IPS-20b (cell line): ENCODE measurements at regions not wholly inside any gene's neighbourhood (a gene's known extent, or its start where the extent isn't known, plus 50 kb on each side); places are given as distances from the start of the nearest gene placed in this dataset.

Experiments
- H3K27ac ChIP-seq: one replicate; pipeline ENCODE4 v1.5.1; 2013; ENCODE audit warnings: low read length
- H3K27me3 ChIP-seq: 2 replicates; pipeline ENCODE4 v1.6.1; 2013; ENCODE audit warnings: mild to moderate bottlenecking, low read length, inconsistent platforms; ENCODE audit not compliant: insufficient read depth
- H3K36me3 ChIP-seq: 2 replicates; pipeline ENCODE4 v1.6.1; 2013; ENCODE audit warnings: low read depth, mild to moderate bottlenecking, inconsistent platforms, low read length, moderate library complexity; ENCODE audit not compliant: insufficient read depth
- H3K4me1 ChIP-seq: 2 replicates; pipeline ENCODE4 v1.6.1; 2013; ENCODE audit warnings: mild to moderate bottlenecking, control low read depth, inconsistent platforms, low read length, moderate library complexity; ENCODE audit not compliant: insufficient read depth
- H3K4me3 ChIP-seq: 2 replicates; pipeline ENCODE4 v1.5.1; 2013; ENCODE audit warnings: mild to moderate bottlenecking, low read length, inconsistent platforms
- H3K9ac ChIP-seq: 2 replicates; pipeline ENCODE4 v1.6.1; 2013; ENCODE audit warnings: low read depth, mild to moderate bottlenecking, inconsistent platforms, low read length, moderate library complexity
- H3K9me3 ChIP-seq: 2 replicates; pipeline ENCODE4 v1.6.1; 2013; ENCODE audit warnings: mild to moderate bottlenecking, low read depth, low read length, inconsistent platforms; ENCODE audit not compliant: insufficient read depth

DNA sequence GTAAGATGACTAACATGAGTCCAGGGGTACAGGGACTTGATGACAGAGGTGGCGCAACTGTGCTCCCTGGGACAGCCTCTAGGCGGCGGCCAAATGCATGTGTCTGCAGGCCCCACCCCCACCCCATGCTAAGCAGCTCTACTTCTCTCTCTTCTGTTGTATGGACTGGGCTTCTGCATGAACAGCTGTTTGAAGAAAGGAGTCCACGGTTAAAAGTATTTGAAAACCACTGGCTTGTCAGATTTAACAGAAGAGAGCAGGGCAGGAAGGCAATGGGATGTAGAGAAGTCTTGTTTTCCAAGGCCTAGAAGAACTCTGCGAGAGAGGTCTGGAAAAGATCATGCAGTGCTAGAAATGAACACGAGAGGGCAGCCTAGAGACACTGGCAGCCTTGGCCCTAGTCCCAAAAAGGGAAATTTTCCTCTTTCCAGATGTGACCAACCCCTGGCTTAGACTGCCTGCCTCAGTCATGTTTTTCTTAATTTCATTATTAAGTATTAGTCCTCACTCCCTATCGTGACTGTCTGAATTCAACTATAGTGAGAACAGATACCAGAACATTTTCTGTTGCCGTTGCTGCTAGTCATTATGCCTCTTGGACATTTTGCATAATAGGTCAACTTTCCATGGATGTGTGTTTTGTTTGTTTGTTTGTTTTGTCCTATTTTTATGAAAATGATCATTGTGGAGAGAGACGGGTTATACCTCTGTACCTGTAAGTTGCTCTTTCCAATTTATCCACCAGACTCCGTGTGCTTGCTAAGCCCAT is 265.0 kb downstream of the ADGRG6 start:
- Histone ChIP-seq H3K27ac (no peak overlapping the region), H3K9ac (no peak overlapping the region), H3K9me3 (no peaks in the 10 kb centered on the region), H3K27me3 (no peaks in the 10 kb centered on the region), H3K36me3 (no peaks in the 10 kb centered on the region), H3K4me3 (no peak overlapping the region), H3K4me1 (peaks cover 33% of the 10 kb centered on the region)

DNA sequence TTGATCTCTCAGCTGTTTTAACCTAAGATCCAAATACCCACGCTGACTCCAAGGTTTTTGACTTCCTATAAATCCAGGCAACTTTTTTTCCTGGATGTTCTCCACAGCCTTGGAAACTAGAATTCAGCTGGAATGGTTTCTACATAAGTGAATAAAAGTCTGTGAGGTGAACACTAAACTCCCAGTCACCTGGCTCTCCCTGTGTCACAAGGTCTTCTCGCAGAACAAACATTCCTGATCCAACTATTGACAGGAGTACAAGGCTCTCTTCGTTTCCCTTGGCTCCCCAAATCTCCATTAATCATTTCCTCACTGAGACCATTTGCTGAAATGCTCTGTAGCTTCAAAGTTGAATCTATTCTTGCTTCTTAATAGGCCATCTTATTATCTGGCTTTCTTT is 265.7 kb downstream of the ADGRG6 start:
- no peaks in the 10 kb centered on the region for H3K9me3 ChIP-seq
- H3K27ac ChIP-seq = no peak overlapping the region
- no peak overlapping the region for H3K4me3 ChIP-seq
- H3K9ac ChIP-seq = no peak overlapping the region
- no peaks in the 10 kb centered on the region for H3K27me3 ChIP-seq
- H3K4me1 ChIP-seq = peaks cover 33% of the 10 kb centered on the region
- H3K36me3 ChIP-seq = no peaks in the 10 kb centered on the region

DNA sequence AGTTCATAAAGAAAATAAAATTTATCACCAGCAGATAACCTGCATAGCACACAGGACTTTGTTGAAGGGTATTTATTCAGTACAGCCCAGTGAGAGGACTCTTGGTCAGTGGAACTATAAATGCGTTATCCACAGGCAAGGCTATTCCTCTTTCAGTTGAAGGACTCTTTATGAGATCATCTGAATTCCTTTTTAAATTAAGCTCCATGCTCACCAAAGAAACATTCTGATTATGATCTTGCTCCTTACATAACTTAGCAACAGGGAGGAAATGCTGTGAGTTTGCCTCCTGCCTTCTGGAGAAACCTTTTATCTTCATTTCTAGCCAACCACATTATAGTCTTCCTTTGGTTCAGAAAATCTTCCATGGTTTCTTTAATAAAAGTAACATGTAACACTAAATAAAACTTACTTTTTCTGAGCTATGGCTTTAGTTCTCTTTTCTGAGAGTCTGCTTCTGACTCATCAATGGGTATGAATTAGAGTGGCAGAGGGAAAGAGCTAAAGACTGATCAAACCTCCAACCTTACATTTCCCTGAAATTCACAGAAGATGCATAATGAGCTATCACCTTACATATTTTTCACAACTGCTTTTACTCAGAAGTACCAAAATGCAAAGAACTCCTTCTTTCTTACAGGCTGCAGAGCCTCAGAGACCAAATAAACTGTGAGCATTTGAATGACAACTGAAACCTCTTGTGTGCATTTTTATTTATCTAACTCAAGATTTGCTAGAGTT is 267.2 kb downstream of the ADGRG6 start:
- peaks cover 31% of the 10 kb centered on the region for H3K4me1 ChIP-seq
- H3K27me3 ChIP-seq = no peaks in the 10 kb centered on the region
- H3K9ac ChIP-seq = no peak overlapping the region
- H3K27ac ChIP-seq = no peak overlapping the region
- H3K36me3 ChIP-seq = no peaks in the 10 kb centered on the region
- peaks cover 10% of the 10 kb centered on the region for H3K9me3 ChIP-seq
- H3K4me3 ChIP-seq = peak overlapping the region; percentile 6; the same call in 1 of the 2 replicates

DNA sequence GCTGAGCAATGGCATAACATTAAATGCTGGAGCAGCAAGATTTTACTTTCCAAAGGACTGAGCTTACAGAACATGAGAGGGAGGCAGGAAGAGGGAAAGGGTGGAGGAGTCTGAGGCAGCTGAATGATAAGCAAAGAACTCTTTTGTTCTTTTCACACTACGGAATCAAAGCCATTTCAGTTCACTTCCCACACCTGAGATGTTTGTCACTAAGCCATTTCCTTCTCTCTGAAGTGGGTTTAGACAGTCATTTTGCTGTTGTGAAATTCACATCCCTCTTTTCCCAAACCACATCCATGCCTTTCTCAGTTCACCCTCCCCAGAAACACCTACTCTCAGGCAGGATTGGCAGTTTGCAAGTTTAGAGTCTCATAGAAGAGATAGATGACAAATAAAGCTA is 267.9 kb downstream of the ADGRG6 start:
- Histone ChIP-seq H3K36me3 (no peaks in the 10 kb centered on the region), H3K4me1 (peaks cover 31% of the 10 kb centered on the region), H3K9ac (peak overlapping the region; percentile 7; the same call in 1 of the 2 replicates), H3K27me3 (no peaks in the 10 kb centered on the region), H3K27ac (no peak overlapping the region), H3K9me3 (peaks cover 17% of the 10 kb centered on the region), H3K4me3 (peak overlapping the region; percentile 6; the same call in 1 of the 2 replicates)

DNA sequence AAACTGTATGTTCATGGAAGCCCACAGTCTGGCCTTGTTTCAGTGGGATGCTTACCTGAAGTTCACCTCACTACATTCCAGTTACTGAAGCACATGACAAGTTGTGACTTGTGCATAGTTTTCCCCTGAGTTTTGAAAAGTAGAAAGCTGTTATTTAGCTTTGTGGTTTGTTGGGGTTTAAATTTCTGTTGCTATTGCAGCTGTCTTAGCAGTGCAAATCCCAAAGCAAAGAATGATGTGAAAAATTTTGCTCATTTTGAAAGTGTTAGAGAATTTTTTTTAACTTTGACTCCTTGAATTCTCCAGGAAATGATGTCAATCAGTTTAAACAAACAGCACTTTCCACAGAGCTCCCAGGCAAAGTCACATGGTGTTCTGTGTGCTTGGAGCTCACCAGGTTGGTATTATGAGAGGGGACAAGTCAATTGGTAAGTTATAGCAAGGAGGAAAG is 268.4 kb downstream of the ADGRG6 start:
- Histone ChIP-seq H3K9me3 (peaks cover 22% of the 10 kb centered on the region), H3K4me3 (no peak overlapping the region), H3K27ac (no peak overlapping the region), H3K9ac (peak overlapping the region; percentile 7; the same call in 1 of the 2 replicates), H3K36me3 (no peaks in the 10 kb centered on the region), H3K4me1 (peaks cover 31% of the 10 kb centered on the region), H3K27me3 (no peaks in the 10 kb centered on the region)

DNA sequence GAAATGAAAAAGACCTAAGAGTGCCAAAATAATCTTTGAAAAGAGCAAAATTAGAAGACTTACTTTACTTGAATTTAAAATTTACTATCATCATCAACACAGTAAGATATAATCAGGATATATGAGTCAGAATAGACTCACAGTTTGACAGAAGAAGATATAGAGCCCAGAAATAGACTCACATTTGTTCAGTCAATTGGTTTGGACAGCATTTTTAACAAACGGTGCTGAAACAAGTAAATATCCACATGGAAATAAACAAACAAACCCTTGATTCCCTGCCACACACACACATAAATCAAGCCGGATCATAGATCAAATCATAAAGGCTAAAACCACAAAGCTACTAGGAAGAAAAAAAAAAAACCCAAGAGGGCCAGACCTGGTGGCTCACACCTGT is 291.1 kb downstream of the ADGRG6 start:
- Histone ChIP-seq H3K36me3 (no peaks in the 10 kb centered on the region), H3K27ac (no peak overlapping the region)

DNA sequence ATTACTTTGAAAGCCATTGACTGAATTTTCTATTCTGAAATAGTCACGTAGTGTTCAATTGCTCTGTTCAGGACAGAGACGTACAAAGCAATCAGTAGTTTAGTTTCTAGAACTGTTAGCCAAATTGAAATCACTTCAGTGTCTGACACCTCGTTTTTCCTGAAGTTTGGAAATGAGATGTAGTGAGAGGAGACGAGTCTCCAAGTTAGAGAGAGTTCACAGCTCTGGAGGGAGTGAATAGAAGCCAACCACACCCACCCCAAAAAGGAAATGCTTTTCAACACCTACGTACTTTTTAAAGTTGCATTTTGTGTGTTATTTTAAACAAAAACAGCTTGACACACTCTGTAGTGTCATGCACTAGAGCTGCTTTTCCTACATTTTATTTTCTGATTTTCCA is 296.0 kb downstream of the ADGRG6 start:
- Histone ChIP-seq H3K27ac (no peak overlapping the region), H3K4me1 (peaks cover 6% of the 10 kb centered on the region; the same call in 1 of the 2 replicates), H3K9me3 (no peaks in the 10 kb centered on the region), H3K9ac (no peak overlapping the region), H3K4me3 (no peak overlapping the region), H3K27me3 (no peaks in the 10 kb centered on the region), H3K36me3 (no peaks in the 10 kb centered on the region)

More for the DNA sequence above, 291.1 kb downstream of the ADGRG6 start:
- Histone ChIP-seq H3K9ac (no peak overlapping the region), H3K9me3 (no peaks in the 10 kb centered on the region), H3K4me3 (no peak overlapping the region), H3K27me3 (no peaks in the 10 kb centered on the region), H3K4me1 (no peaks in the 10 kb centered on the region)

DNA sequence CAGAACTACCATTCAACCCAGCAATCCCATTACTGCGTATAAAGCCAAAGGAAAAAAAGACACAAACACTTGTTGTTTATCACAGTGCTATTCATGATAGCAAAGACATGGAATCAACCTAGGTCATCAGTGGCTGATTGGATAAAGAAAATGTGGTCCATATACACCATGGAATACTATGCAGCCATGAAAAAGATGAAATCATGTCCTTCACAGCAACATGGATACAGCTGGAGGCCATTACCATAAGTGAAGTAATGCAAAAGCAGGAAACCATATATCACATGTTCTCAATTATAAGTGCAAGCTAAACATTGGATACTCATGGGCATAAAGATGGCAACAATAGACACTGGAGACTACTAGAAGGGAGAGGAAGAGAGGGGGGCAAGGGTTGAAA is 299.6 kb downstream of the ADGRG6 start:
- H3K4me1 ChIP-seq = peaks cover 6% of the 10 kb centered on the region; the same call in 1 of the 2 replicates
- no peak overlapping the region for H3K9ac ChIP-seq
- H3K36me3 ChIP-seq = no peaks in the 10 kb centered on the region
- H3K9me3 ChIP-seq = no peaks in the 10 kb centered on the region
- no peak overlapping the region for H3K4me3 ChIP-seq
- H3K27ac ChIP-seq = no peak overlapping the region
- H3K27me3 ChIP-seq = no peaks in the 10 kb centered on the region

DNA sequence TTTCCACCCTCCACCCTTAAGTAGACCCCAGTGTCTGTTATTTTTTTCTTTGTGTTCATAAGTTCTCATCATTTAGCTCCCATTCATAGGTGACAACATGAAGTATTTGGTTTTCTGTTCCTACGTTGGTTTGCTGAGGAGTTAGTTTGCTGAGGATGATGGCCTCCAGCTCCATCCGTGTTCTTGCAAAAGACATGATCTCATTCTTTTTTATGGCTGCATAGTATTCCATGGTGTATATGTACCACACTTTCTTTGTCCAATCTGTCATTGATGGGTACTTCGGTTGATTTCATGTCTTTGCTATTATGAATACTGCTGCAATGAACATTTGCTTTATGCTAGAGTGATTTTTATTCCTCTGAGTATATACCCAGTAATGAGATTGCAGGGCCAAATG is 301.2 kb downstream of the ADGRG6 start:
- no peaks in the 10 kb centered on the region for H3K9me3 ChIP-seq
- no peaks in the 10 kb centered on the region for H3K27me3 ChIP-seq
- peaks cover 6% of the 10 kb centered on the region; the same call in 1 of the 2 replicates for H3K4me1 ChIP-seq
- H3K36me3 ChIP-seq = no peaks in the 10 kb centered on the region
- no peak overlapping the region for H3K27ac ChIP-seq
- H3K4me3 ChIP-seq = no peak overlapping the region
- no peak overlapping the region for H3K9ac ChIP-seq

DNA sequence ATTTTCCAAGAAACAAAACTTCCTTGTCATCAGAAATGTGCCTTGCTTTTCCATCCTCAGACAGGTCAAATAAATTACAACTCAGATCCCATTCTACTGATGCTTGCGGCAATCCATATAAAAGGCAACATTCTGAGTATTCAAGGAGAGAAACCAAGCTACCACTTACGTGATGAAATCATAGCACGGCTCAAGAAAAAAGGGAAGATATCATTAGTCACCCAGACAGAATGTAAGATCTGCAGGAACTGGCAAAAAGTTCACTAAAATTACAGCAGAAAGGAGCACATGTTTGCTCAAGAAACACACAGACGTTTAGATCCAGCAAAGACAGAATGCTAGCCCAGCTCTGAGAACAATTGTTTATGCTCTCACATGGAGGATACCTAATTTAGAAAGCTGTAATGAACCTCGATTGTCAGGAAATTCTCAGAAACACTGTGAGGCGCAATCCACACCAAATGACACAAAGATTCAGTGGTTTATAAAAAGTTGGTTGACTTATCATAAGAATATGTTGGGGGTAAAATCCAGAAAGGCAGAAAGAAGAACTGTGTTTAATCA is 304.2 kb downstream of the ADGRG6 start:
- no peak overlapping the region for H3K27ac ChIP-seq

DNA sequence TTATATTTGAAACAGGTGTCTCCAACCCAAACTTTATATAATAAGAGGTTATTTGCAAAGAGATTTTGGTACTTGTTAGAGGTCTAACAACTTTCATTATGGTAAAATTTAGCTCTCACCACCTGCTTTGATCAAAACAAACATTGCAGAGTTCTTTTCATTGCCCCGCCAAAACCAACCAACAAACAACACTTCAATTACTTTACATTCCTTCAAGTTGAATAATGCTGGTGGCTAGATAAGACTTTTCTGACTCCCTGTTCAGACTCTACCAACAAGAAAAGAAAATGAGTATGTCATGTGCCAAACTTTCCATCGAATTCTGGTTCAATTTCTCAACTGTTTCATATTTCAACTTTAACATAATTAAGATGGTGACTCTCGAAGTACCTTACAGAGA is 311.1 kb downstream of the ADGRG6 start:
- Histone ChIP-seq H3K4me1 (no peaks in the 10 kb centered on the region), H3K27ac (no peak overlapping the region), H3K27me3 (no peaks in the 10 kb centered on the region), H3K9ac (no peak overlapping the region), H3K4me3 (no peak overlapping the region), H3K36me3 (no peaks in the 10 kb centered on the region), H3K9me3 (no peaks in the 10 kb centered on the region)

More for the DNA sequence above, 304.2 kb downstream of the ADGRG6 start:
- Histone ChIP-seq H3K9ac (no peak overlapping the region), H3K27me3 (no peaks in the 10 kb centered on the region), H3K4me3 (no peak overlapping the region), H3K9me3 (no peaks in the 10 kb centered on the region), H3K4me1 (no peaks in the 10 kb centered on the region), H3K36me3 (no peaks in the 10 kb centered on the region)
